WI38 (cell line): ENCODE measurements at regions not wholly inside any gene's neighbourhood (a gene's known extent, or its start where the extent isn't known, plus 50 kb on each side); places are given as distances from the start of the nearest gene placed in this dataset.

Experiments used
- H3K4me3 ChIP-seq: 2 replicates; pipeline ENCODE4 v1.5.1; 2011; ENCODE audit warnings: low read depth, mild to moderate bottlenecking, control low read depth, low read length
- TF ChIP-seq, protein P1 (sequence below): IDR thresholded peaks from 2 replicates; pipeline ENCODE4 v1.5.1; 2012; ENCODE audit warnings: low read depth, mild to moderate bottlenecking, control low read depth, low read length

GRCh38 chr1:63155437-63155836 lies 166.9 kb upstream of the FOXD3 start:
- TF ChIP-seq, protein P1, sequence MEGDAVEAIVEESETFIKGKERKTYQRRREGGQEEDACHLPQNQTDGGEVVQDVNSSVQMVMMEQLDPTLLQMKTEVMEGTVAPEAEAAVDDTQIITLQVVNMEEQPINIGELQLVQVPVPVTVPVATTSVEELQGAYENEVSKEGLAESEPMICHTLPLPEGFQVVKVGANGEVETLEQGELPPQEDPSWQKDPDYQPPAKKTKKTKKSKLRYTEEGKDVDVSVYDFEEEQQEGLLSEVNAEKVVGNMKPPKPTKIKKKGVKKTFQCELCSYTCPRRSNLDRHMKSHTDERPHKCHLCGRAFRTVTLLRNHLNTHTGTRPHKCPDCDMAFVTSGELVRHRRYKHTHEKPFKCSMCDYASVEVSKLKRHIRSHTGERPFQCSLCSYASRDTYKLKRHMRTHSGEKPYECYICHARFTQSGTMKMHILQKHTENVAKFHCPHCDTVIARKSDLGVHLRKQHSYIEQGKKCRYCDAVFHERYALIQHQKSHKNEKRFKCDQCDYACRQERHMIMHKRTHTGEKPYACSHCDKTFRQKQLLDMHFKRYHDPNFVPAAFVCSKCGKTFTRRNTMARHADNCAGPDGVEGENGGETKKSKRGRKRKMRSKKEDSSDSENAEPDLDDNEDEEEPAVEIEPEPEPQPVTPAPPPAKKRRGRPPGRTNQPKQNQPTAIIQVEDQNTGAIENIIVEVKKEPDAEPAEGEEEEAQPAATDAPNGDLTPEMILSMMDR, result no peak
- no peak overlapping the region for H3K4me3 ChIP-seq

DNA sequence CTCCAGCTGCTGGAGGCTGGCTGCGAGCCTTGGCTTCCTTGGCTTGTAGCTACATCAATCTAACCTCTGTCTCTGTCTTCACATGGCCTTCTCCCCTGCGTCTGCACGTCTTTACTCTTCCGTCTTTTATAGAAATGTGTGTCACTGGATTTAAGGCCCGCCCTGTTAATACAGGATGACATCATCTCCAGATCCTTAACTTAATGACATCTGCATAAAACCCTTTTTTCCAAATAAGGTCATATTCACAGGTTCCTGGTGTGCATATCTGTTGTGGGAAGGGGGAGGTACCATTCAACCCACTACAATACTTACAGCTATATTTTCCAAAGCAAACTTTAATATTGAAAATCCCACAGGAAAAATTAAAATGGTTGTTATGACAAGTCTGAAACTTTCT lies 165.3 kb upstream of the FOXD3 start:
- TF ChIP-seq, protein P1, result no peak
- no peak overlapping the region for H3K4me3 ChIP-seq

DNA sequence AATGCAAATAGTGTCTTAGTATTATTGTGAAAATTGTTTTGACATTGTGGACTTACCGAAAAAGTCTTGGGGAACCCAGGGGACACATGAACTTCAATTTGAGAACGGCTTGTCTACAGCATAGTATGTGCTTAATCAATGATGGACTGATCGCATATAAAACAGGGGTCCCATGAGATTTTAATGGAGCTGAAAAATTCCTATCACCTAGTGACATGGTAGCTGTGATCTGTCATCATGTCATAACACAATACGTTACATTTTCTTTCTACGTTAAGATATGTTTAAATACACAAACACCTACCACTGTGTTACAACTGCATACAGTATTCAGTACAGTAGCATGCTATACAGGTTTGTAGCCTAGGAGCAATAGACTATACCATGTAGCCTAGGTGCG lies 153.3 kb upstream of the FOXD3 start:
- TF ChIP-seq, protein P1, result no peak

GRCh38 chr1:63173161-63173560 lies 149.2 kb upstream of the FOXD3 start:
- H3K4me3 ChIP-seq, result no peak overlapping the region
- TF ChIP-seq, protein P1, result no peak

More for the DNA sequence above, 153.3 kb upstream of the FOXD3 start:
- no peak overlapping the region for H3K4me3 ChIP-seq

GRCh38 chr1:63189677-63190076 lies 132.7 kb upstream of the FOXD3 start:
- TF ChIP-seq, protein P1, result no peak
- no peak overlapping the region for H3K4me3 ChIP-seq

DNA sequence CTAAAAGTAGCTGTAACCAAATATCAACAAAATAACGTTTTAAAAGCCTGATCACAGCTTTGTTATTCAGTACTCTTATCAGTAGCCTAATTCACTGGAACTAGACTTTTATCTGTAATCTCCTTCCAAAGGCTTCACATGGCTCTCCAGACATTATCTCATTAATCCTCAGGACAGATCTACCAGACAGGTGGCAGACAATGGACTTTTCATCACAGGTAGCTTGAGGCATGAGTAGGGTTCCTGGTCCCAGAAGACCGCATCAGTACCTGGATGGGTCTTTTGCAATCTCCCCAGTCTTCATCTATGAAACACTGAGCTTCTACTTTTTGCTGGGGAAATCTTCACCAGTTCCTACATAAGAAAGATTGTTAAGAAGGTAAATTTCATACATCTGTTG lies 132.2 kb upstream of the FOXD3 start:
- H3K4me3 ChIP-seq, result no peak overlapping the region

DNA sequence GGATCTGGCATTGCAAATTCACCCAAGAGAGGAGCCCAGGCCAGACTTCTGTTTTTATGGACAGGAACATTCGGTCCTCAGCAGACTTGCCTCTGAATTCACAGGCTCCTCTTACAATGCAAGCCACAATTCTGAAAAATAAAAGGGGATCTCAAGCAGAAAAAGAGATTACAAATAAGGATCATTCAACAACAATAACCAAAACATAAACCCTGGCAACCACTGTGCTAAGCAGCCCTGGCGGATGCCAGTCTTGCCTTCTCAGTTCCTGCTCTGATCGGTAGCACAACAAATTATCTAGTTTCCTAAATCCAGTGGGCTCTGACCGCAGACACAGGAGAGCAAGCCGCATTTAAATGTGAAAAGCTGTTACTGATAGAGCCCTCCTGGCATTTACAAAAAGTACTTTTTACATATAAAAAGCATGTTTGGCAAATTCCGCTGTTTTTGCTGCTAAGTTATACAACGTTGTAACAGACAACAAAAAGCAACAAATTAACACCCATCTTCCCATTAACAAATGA lies 123.4 kb upstream of the FOXD3 start:
- TF ChIP-seq, protein P1, result no peak
- no peak overlapping the region for H3K4me3 ChIP-seq

More for the DNA sequence above, 132.2 kb upstream of the FOXD3 start:
- TF ChIP-seq, protein P1, result no peak
